ENCODE measurements at regions not wholly inside any gene's neighbourhood (a gene's known extent, or its start where the extent isn't known, plus 50 kb on each side); places are given as distances from the start of the nearest gene placed in this dataset.

DNA sequence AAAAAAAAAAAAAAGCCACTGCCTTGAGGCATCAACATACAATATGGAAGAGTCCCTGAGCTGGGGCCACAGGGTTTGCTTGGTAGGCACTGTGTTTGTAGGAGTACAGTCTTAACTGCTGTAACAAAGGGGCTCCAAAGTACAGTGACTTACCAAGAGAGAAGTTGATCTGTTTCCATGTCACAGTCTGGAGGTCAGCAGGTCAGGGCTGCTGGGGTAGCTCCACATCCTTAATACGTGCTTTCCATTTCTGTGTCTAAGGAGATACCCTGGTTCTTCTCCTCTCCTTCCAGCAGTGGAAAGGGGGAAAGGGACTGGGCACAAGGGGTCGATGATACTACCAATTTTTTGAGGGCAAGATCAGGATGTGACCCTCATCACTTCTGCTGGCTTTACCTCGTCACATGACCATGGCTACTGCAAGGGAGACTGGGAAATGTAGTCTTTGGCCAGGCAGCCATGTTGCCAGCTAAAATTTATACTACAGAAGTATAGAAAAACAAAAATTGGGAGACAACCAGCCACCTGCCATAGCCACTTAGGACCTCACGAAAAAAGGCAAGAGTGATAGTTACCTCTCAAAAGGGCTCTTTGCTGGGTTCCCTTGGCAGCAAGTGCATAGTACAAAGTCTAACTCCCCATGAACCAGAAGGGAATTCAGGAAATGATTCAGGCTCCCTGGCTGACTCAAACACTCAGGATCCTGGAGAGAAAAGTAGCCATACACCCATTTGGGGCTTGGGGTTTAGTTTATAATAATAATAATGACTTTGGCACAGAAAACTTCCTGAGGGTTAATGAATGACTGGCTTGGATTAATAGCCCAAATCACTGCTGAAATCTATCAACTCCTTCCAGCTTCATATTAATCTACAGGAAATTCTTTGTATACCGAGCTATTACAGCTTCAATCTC lies 52.7 kb upstream of the ATP5PO start:
- H3K27me3 Mint-ChIP-seq (ENCODE audit: insufficient read depth, low read depth, poor library complexity), result peaks cover 3% of the 10 kb centered on the region
- peak overlapping the region; percentile 69 for H3K4me3 Mint-ChIP-seq
- H3K27ac ChIP-seq (ENCODE audit: low read depth), result no peak overlapping the region
- H3K27ac Mint-ChIP-seq, result peak overlapping the region; percentile 81; the same call in 1 of the 2 replicates
- H3K36me3 Mint-ChIP-seq (ENCODE audit: low read depth), result peaks cover under 1% of the 10 kb centered on the region; the same call in 1 of the 3 replicates
- H3K36me3 ChIP-seq (ENCODE audit: insufficient read depth), result no peaks in the 10 kb centered on the region
- ATAC-seq (peak; percentile 88), DNase-seq (ENCODE audit: low spot score) (peak; percentile 64)
- H3K27me3 ChIP-seq (ENCODE audit: insufficient read depth), result no peaks in the 10 kb centered on the region
- H3K4me1 Mint-ChIP-seq, result peaks cover 27% of the 10 kb centered on the region
- H3K9me3 Mint-ChIP-seq, result no peaks in the 10 kb centered on the region; the same call in 2 of the 3 replicates
- H3K4me2 ChIP-seq, result peak overlapping the region; percentile 7; the same call in 1 of the 2 replicates
- peaks cover 18% of the 10 kb centered on the region for H3K4me1 ChIP-seq (ENCODE audit: insufficient read depth)
- peak overlapping the region; percentile 26; the same call in 1 of the 2 replicates for H3K4me3 ChIP-seq
- H3F3A ChIP-seq (replicated peaks; ENCODE audit: low read depth), result no peaks in the 10 kb centered on the region
- TF ChIP-seq ZNF114 (CRISPR knock-in tag; IDR thresholded peaks at IDR 0.05), result no peak
- TF ChIP-seq, protein P1, sequence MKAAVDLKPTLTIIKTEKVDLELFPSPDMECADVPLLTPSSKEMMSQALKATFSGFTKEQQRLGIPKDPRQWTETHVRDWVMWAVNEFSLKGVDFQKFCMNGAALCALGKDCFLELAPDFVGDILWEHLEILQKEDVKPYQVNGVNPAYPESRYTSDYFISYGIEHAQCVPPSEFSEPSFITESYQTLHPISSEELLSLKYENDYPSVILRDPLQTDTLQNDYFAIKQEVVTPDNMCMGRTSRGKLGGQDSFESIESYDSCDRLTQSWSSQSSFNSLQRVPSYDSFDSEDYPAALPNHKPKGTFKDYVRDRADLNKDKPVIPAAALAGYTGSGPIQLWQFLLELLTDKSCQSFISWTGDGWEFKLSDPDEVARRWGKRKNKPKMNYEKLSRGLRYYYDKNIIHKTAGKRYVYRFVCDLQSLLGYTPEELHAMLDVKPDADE (IDR thresholded peaks at IDR 0.05), result peak; percentile 71
- H3K79me2 ChIP-seq (replicated peaks; ENCODE audit: insufficient read depth), result no peaks in the 10 kb centered on the region
- H3K9me2 ChIP-seq (ENCODE audit: insufficient read depth), result peaks cover 3% of the 10 kb centered on the region; the same call in 1 of the 2 replicates
- H2AFZ ChIP-seq, result peak overlapping the region; percentile 80; the same call in 1 of the 2 replicates
- no peaks in the 10 kb centered on the region for H4K20me1 ChIP-seq (replicated peaks; ENCODE audit: insufficient read depth)

DNA sequence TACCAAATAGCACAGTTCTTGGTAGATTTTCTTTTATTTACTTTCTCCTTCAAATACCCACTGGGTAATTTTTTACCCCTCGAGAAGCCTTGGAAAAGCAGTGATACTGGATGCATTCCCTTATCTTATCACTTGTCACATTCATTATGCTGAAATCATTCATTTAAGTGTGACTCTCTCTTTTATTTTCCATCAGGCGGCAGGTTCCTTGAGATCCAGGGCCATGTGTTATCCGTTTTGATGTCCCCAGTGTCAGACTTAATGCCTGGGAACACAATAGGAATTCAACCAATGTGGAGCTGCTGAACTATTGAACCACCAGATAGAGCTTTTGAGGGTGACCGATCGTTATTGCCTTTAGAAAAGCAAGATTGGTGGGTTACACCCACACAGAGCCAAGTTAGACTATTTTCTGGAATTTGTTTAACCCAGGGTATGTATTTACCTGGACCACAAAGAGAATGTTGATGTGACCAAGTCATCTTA lies 51.5 kb upstream of the ATP5PO start:
- no peak overlapping the region for H3K27ac Mint-ChIP-seq
- no peak overlapping the region for H3K4me2 ChIP-seq
- TF ChIP-seq, protein P2, sequence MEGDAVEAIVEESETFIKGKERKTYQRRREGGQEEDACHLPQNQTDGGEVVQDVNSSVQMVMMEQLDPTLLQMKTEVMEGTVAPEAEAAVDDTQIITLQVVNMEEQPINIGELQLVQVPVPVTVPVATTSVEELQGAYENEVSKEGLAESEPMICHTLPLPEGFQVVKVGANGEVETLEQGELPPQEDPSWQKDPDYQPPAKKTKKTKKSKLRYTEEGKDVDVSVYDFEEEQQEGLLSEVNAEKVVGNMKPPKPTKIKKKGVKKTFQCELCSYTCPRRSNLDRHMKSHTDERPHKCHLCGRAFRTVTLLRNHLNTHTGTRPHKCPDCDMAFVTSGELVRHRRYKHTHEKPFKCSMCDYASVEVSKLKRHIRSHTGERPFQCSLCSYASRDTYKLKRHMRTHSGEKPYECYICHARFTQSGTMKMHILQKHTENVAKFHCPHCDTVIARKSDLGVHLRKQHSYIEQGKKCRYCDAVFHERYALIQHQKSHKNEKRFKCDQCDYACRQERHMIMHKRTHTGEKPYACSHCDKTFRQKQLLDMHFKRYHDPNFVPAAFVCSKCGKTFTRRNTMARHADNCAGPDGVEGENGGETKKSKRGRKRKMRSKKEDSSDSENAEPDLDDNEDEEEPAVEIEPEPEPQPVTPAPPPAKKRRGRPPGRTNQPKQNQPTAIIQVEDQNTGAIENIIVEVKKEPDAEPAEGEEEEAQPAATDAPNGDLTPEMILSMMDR (conservative IDR thresholded peaks at IDR 0.05; ENCODE audit: low read depth in 2 of 2), result no peak
- TF ChIP-seq, protein P1 (IDR thresholded peaks at IDR 0.05), result no peak
- no peak for ATAC-seq
- 0 out of 2 replicates have a peak overlapping the region, but pooled peaks have one; percentile 32 for H3K27ac ChIP-seq (ENCODE audit: low read depth)
- H3K4me3 Mint-ChIP-seq, result no peak overlapping the region
- DNase-seq (ENCODE audit: low spot score), result no peak
- peaks cover 10% of the 10 kb centered on the region for H3K4me1 ChIP-seq (ENCODE audit: insufficient read depth)
- H3K27me3 Mint-ChIP-seq (ENCODE audit: insufficient read depth, low read depth, poor library complexity), result peaks cover 2% of the 10 kb centered on the region
- no peaks in the 10 kb centered on the region for H3F3A ChIP-seq (replicated peaks; ENCODE audit: low read depth)
- H3K27me3 ChIP-seq (ENCODE audit: insufficient read depth), result no peaks in the 10 kb centered on the region
- H3K36me3 Mint-ChIP-seq (ENCODE audit: low read depth), result peaks cover 12% of the 10 kb centered on the region; the same call in 2 of the 3 replicates
- no peaks in the 10 kb centered on the region for H3K36me3 ChIP-seq (ENCODE audit: insufficient read depth)
- peaks cover 19% of the 10 kb centered on the region for H3K4me1 Mint-ChIP-seq
- no peaks in the 10 kb centered on the region; the same call in 1 of the 3 replicates for H3K9me3 Mint-ChIP-seq
- peaks cover 6% of the 10 kb centered on the region; the same call in 1 of the 2 replicates for H3K9me2 ChIP-seq (ENCODE audit: insufficient read depth)
- H4K20me1 ChIP-seq (replicated peaks; ENCODE audit: insufficient read depth), result no peaks in the 10 kb centered on the region
- H3K4me3 ChIP-seq, result no peak overlapping the region
- H2AFZ ChIP-seq, result no peak overlapping the region
- no peaks in the 10 kb centered on the region for H3K79me2 ChIP-seq (replicated peaks; ENCODE audit: insufficient read depth)

Measured in GM23338 (cell line).